Left ventricle myocardium superior (tissue), 1 donor: ENCODE measurements at regions not wholly inside any gene's neighbourhood (a gene's known extent, or its start where the extent isn't known, plus 50 kb on each side); places are given as distances from the start of the nearest gene placed in this dataset.

Source experiments
- ATAC-seq: fragments of 200-7000 bp; cut with Tn5 transposase; one replicate; pipeline ENCODE4 v1.9.1; 2020; ENCODE audit warnings: mild to moderate bottlenecking, moderate library complexity
- DNase-seq: peaks from one replicate; pipeline ENCODE4 v3.0.0-alpha.2; 2020
- intact Hi-C: fragments of 100-400 bp; cut with micrococcal nuclease; formaldehyde crosslinking; loops from one replicate; pipeline ENCODE4 v1.11.0; 2022
- donor health status: DM: no; HTN: yes; CAD: no; lungs with severe emphysema.

- DNase-seq: no peak
- intact Hi-C loops: no loop called here
- peak; percentile 17 for ATAC-seq
Measured at GRCh38 chr18:23077493-23078256, 57.6 kb upstream of the CABLES1 start.

GRCh38 chr18:23085066-23085465 lies 50.2 kb upstream of the CABLES1 start:
- no peak for DNase-seq
- intact Hi-C loops: no loop called here
- ATAC-seq: no peak
